ENCODE measurements at regions not wholly inside any gene's neighbourhood (a gene's known extent, or its start where the extent isn't known, plus 50 kb on each side); places are given as distances from the start of the nearest gene placed in this dataset.
"Not testable (repeated sequence)": the region's sequence is repeated elsewhere in the genome, so short reads cannot be mapped to it uniquely, and the experiment has no call there.

GRCh38 chr4:23966725-23967124 is 76.9 kb upstream of the PPARGC1A start:
- Histone ChIP-seq H3K36me3 (replicated peaks in 1 of 2; ENCODE audit: insufficient read depth in 1 of 2, low read depth in 2 of 2) (no peaks in the 10 kb centered on the region), H3K4me1 (no peaks in the 10 kb centered on the region), H3K4me3 (no peak overlapping the region), H3K27me3 (no peaks in the 10 kb centered on the region), H3K27ac (no peak overlapping the region), H3K9me3 (no peaks in the 10 kb centered on the region)
- ATAC-seq (no peak), DNase-seq (no peak)
- intact Hi-C loops (cut with DNase I), result no loop called here
- 67 to 74% methylated on average over 1 of the region's 1 CpG for WGBS, 2 donors
- no peak for TF ChIP-seq CTCF (IDR thresholded peaks at IDR 0.05)

- intact Hi-C loops (cut with DNase I), result no loop called here
- DNase-seq, result no peak
- no peaks in the 10 kb centered on the region for H3K9me3 ChIP-seq
- 35 to 55% methylated on average over 2 of the region's 2 CpGs for WGBS, 2 donors
- H3K27me3 ChIP-seq, result no peaks in the 10 kb centered on the region
- no peak overlapping the region for H3K27ac ChIP-seq
- H3K4me1 ChIP-seq, result peaks cover 11% of the 10 kb centered on the region
- no peak for ATAC-seq
- no peak overlapping the region for H3K4me3 ChIP-seq
- TF ChIP-seq POLR2A (IDR thresholded peaks at IDR 0.05) (no peak), CTCF (IDR thresholded peaks at IDR 0.05) (no peak)
- H3K36me3 ChIP-seq (replicated peaks in 1 of 2; ENCODE audit: insufficient read depth in 1 of 2, low read depth in 2 of 2), result no peaks in the 10 kb centered on the region
Measured at GRCh38 chr4:23962462-23962861, 72.6 kb upstream of the PPARGC1A start.

GRCh38 chr4:23961395-23961794 is 71.5 kb upstream of the PPARGC1A start:
- H3K27ac ChIP-seq; ATAC-seq; H3K36me3 ChIP-seq (replicated peaks in 1 of 2; ENCODE audit: insufficient read depth in 1 of 2, low read depth in 2 of 2); H3K4me3 ChIP-seq; H3K9me3 ChIP-seq; intact Hi-C loops (cut with DNase I); DNase-seq; H3K27me3 ChIP-seq: not testable (repeated sequence)
- 67 to 75% methylated on average over 4 of the region's 4 CpGs for WGBS, 2 donors
- H3K4me1 ChIP-seq, result peaks cover 11% of the 10 kb centered on the region

- H3K27me3 ChIP-seq, result no peaks in the 10 kb centered on the region
- 30 to 37% methylated on average over 5 of the region's 5 CpGs for WGBS, 2 donors
- peaks cover 11% of the 10 kb centered on the region for H3K4me1 ChIP-seq
- peak overlapping the region in 2 of 4 donors; percentile 33 for H3K27ac ChIP-seq
- TF ChIP-seq CTCF (IDR thresholded peaks at IDR 0.05) (no peak), POLR2A (IDR thresholded peaks at IDR 0.05) (no peak)
- intact Hi-C loops (cut with DNase I), result no loop called here
- ATAC-seq (peak; percentile 80), DNase-seq (peak in 2 of 4 donors; percentile 12 to 22)
- no peaks in the 10 kb centered on the region for H3K9me3 ChIP-seq
- no peak overlapping the region for H3K4me3 ChIP-seq
- H3K36me3 ChIP-seq (replicated peaks in 1 of 2; ENCODE audit: insufficient read depth in 1 of 2, low read depth in 2 of 2), result no peaks in the 10 kb centered on the region
Measured at GRCh38 chr4:23959396-23960148, 69.7 kb upstream of the PPARGC1A start.

GRCh38 chr4:23958749-23959148 is 68.9 kb upstream of the PPARGC1A start:
- no peak for DNase-seq
- H3K27ac ChIP-seq, result no peak overlapping the region
- intact Hi-C loops (cut with DNase I), result no loop called here
- H3K36me3 ChIP-seq (replicated peaks in 1 of 2; ENCODE audit: insufficient read depth in 1 of 2, low read depth in 2 of 2), result no peaks in the 10 kb centered on the region
- 35 to 38% methylated on average over 2 of the region's 2 CpGs for WGBS, 2 donors
- H3K4me3 ChIP-seq, result no peak overlapping the region
- TF ChIP-seq POLR2A (IDR thresholded peaks at IDR 0.05) (no peak), CTCF (IDR thresholded peaks at IDR 0.05) (no peak)
- ATAC-seq, result no peak
- H3K4me1 ChIP-seq, result peaks cover 11% of the 10 kb centered on the region
- H3K27me3 ChIP-seq, result no peaks in the 10 kb centered on the region
- H3K9me3 ChIP-seq, result no peaks in the 10 kb centered on the region
